ENCODE measurements at regions not wholly inside any gene's neighbourhood (a gene's known extent, or its start where the extent isn't known, plus 50 kb on each side); places are given as distances from the start of the nearest gene placed in this dataset.

DNA sequence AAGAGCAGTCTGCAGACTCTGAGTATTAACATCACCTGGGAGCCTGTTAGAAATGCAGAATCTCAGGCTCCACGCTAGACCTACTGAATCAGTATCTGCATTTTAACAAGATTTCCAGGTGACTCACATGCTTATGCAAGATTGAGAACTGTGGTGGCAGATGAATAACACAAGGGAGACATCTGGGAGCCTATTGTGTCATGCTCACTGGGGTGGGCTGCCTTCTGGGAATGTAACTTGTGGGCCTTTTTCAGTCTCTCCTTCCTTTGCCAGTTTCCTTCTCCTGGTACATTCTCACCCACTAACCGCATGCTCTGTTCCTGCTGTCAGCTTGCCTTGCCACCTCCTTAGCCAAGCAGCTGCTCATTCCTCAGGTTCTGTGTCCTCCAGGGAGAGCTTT lies 176.6 kb upstream of the C9orf72 start:
- no peak for DNase-seq (ENCODE audit: low read depth in 2 of 2)

DNA sequence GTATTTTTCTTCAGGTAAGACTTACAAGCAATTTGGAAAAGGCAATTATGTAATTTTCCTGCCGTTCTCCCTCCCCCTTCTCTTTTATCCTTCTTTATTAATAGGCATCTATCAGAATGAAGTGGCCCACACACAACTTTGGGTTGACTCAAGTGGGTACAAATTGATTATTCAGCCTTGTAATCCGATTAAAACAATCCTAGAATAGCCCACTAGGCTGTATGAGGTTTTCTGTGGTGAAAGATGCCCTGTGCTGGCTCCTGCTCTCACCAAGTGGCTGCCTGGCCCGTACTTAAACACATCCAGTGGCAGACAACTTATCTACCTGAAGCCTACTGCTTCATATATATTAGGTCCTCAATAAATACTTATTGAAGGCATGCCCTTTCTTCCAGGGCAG lies 177.3 kb upstream of the C9orf72 start:
- no peak for DNase-seq (ENCODE audit: low read depth in 2 of 2)

DNA sequence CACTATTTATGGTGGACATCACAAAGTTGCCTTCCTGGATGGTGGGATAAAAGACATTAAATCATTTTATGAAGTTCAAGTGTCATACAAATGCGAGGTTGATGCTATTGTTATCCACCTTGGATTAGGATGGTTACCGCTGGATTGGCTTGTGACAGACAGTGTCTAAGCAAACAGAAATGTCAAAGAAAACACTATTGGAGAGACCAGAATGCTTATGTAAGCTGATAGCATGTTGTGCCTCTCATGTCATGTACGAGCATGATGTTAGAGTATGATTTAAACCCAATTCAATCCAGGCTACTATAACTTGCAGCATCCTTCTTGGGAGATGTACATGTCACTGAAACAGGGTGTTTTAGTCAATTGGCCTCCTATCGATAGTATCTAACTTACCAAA lies 178.8 kb upstream of the C9orf72 start:
- DNase-seq (ENCODE audit: low read depth in 2 of 2) = no peak

DNA sequence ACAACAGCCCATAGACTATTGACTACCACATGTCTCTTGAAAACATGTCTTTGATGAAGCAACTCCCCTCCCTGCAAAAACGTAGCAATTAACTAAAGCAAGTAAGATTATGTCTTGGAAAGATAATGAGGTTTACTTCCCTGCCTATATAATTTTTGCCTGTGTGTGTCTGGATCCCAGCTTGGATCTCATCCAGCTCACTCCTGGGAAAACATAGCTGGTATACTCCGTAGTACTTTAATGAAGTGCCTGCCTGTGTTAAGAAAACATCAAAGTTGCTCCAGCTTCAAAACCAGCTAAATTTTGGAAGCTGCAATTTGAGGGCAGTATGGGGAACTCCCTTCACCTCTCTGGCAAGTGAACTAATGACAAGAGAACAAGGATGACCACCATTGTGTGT lies 182.6 kb upstream of the C9orf72 start:
- DNase-seq (ENCODE audit: low read depth in 2 of 2) = no peak

DNA sequence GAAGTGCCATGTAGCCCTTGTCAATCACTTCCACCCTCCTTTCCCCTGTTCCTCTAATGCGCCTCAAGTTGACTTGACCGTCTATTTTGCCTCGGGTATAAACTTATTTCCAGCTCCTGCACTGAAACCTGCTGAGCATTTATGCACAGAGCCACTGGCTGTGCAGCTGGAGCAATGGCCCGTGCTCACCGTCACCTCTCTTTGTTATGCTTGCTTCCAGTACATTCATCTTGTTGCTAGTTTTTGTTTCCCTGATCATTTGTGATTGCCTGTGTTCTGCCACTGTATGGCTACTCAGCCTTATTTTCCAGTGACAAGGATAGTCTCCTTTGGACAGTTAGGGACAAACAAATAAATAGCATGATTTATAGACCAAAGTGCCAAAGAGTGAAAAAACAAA lies 183.1 kb upstream of the C9orf72 start:
- no peak for DNase-seq (ENCODE audit: low read depth in 2 of 2)

DNA sequence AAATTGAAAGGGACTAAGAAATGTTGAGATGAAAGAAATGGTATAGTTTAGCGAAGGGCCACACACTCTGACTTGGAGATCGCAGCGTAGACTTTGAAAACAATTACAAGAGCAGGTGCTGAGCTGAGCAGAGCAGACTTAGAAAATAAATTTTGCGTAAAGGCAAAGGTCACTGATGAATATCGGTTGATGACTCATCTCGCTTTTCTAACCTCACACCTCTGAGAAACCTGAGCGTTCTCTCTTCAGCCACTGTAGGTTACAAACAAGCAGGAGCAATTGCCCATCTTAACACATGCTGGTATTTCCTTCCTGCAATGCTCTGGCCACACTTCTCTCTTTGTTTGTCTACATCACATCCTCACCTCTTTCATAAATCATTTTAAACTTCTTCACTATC lies 190.6 kb upstream of the C9orf72 start:
- no peak for DNase-seq (ENCODE audit: low read depth in 2 of 2)

DNA sequence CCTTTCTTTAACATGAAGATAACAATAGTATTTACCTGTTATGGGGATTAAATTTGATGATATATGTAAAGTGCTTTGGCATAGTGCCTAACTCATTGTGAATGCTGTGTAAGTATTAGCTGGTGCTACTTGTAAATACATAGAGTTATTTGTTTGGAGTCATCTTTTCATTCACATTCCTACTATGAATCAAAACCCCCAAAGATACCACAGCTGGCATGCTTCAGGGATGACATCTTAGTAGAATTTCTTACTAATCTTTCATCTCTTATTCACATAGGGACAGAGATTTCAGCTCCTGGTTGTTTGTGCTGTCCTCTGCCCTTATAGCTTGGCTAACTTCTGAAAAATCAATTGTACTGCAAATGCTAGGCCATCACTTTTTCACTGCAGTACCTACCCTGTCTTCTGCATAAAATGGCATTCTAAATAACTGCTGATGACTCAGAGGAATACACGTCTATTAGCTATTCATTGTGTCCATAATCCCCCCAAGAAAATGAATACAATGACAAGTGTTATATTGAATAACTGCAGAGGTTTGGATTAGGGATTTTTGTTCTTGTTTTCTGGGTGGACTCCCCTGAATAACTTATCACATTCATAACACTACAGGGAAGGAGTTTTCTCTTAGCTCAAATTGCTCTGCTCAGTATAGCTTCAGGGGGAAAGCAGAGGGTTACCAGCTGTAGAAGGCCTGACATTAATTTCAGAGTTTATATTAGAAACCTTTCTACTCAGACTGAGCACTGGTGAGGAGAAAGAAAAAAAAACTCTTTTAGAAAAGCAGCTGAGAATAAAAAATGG lies 192.2 kb upstream of the C9orf72 start:
- no peak for DNase-seq (ENCODE audit: low read depth in 2 of 2)

DNA sequence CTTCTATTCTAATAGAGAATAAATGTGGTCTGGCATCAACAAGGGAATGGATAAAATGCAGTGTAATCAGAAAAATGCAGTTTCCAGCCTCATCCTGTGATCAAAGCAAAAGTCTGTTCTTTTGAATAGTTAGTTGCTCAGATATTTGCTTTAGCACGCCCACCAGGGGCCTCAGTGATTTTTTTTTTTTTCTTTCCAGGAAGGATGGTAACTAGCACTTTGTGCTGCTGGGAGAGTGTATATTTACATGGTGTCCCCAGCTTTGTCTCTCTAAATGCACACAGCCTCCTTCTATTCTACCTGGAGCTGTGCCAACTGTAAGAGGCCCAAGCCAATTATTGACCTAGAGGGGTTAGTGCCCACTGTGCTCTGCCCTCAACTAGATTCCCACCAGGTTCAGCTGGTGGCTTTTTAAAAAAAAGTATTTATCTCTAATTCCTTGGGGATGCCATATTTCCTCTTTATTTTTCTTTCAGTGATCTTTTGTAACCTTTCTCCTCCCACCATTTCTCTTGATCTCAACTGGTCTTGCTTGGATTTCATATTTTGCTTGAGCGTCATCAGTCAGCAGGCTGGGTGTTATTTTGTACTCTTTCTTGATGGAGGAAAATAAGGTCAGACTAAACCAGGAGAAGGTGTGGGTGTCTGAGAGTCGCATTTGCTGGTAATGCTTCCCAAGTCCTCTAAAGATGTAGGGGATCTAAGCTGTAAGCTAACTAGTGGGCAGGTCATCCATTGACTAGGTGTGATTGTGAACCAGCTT lies 193.0 kb upstream of the C9orf72 start:
- no peak for DNase-seq (ENCODE audit: low read depth in 2 of 2)

DNA sequence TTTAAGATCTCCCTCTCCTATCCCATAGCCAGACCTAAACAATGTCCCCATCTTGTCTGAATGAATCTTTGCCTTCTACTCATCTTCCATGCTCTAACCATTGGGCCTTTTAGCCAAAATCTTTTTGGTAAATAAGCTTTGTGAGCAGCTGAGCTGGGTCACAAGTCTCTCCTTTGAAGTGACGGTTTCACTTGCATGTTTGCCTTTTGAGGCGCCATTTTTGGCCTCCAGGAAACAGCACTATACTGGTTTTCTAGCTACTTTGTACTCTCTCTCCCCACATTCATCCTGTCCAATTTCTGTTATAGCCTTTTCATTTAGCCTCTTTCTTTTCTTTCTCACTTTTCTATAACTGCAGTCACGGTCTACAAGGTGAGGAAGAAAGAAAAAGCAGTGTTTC lies 195.5 kb upstream of the C9orf72 start:
- no peak for DNase-seq (ENCODE audit: low read depth in 2 of 2)

DNA sequence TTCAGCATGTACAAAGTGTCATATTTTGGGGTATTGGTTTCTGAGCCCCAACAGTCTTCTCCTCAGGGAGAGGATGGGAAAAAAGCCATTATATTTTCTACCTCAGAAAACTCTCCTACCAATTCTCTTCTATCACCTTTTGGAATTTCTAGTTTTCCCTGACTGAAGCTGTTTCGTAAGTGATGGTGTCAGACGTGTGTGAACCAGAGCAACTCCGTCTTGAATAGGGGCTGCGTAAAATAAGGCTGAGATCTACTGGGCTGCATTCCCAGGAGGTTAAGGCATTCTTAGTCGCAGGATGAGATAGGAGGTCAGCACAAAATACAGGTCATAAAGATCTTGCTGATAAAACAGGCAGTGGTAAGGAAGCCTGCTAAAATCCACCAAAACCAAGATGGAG lies 197.3 kb upstream of the C9orf72 start:
- no peak for DNase-seq (ENCODE audit: low read depth in 2 of 2)

DNA sequence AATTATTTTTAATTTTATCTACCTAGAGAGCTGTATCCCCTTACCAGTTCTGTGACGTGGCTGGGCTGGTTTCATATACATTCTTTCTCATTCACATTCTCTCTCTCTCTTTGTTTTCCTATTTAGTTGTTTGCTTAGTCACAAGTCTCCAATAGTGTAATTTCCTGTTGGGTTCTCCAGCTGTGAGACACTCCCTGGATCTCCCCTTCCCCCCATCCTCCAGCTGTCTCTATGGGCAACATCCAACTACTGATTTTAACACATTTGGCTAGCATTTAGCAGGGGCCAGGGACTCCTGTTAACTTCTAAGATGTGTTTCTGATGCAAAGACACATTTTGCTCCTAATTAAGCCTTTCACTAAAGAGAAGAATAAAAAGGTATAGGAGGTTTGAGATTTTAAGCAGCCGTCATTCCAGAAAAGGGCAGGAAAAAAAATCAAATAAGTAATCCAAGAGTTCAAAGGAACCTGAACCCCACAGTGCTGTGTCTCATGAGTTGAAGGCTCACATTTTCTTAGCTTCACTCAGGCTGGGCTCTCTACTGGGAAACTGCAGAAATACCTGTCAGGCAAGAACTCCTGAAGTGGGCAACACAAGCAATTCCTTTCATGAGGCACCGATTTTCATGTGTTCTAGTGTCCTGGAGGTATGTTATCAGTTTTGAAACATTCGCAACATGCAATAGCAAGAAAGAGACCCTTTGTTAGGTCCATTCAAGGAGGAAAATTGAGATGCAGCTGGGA lies 198.7 kb upstream of the C9orf72 start:
- no peak for DNase-seq (ENCODE audit: low read depth in 2 of 2)

DNA sequence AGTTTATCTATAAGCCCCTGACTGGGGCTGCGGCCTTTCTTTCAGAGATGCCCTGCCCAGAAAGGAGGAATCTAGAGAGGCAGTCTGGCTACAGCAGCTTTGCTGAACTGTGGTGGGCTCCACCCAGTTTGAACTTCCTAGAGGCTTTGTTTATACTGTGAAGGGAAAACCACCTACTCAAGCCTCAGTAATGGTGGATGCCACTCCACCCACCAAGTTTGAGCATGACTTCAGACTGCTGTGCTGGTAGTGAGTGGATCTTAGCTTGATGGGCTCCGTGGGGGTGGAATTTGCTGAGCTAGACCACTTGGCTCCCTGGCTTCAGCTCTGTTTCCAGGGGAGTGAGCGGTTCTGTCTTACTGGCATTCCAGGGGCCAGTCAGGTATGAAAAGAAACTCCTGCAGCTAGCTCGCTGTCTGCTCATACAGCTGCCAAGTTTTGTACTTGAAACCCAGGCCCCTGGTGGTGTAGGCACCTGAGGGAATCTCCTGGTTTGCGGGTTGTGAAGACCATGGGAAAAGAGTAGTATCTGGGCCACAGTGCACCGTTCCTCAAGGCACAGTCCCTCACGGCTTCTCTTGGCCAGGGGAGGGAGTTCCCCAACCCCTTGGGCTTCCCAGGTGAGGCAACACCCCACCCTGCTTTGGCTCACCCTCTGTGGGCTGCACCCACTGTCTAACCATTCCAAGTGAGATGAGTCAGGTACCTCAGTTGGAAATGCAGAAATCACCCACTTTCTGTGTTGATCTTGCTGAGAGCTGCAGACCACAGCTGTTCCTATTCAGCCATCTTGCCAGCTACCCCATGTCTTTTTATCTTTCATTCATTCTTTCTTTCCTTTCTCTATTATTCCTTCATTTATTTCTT lies 211.8 kb upstream of the C9orf72 start:
- DNase-seq (ENCODE audit: low read depth in 2 of 2) = no peak

DNA sequence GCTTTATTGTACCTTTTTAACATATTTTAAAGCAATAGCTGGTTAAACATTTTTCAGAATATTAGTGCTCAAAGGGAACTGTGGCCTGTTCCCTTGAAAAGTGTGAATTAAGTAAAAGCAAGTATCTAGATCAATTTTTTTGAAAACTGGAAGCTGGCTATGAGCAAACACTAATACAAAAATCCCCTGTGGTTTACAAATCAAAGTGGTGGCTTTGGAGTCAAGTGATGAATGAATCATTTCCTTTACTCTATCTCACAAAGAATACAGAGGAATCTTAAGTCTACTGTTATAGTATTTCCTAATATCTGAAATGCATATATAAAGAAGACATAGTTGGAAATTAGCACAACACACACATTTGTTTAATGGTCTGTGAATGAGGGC lies 212.4 kb upstream of the C9orf72 start:
- DNase-seq (ENCODE audit: low read depth in 2 of 2) = no peak

DNA sequence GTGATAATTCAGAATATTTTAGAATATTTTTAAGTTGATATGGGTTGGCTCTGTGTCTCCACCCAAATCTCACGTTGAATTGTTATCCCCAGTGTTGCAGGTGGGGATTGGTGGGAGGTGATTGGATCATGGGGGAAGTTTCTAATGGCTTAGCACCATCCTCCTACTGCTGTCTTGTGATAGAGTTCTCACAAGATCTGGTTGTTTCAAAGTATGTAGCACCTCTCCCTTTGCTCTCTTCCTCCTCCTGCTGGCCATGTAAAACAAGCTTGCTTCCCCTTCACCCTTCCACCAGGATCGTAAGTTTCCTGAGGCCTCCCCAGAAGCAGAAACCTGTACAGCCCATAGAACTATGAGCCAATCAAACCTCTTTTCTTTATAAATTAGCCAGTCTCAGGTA lies 214.6 kb upstream of the C9orf72 start:
- DNase-seq (ENCODE audit: low read depth in 2 of 2) = no peak

DNA sequence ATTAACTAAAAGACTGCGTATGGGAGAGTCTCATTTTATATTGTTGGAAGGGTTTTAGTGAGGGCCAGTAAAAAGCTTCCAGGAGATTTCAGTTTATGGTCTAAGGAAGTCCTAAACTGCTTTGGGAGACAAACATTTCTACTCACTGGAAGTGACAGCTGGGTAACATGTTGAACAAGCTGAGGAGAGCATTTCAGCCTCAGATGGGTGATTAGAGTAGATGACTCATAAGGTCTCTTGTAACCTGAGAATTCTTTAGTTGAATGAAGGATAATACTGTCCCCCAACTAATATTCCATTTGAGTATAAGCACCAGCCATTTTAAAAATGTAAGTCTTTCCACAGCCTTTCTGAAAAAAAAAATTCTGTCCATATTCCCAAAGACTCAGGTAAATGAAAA lies 218.0 kb upstream of the C9orf72 start:
- DNase-seq (ENCODE audit: low read depth in 2 of 2) = no peak

DNA sequence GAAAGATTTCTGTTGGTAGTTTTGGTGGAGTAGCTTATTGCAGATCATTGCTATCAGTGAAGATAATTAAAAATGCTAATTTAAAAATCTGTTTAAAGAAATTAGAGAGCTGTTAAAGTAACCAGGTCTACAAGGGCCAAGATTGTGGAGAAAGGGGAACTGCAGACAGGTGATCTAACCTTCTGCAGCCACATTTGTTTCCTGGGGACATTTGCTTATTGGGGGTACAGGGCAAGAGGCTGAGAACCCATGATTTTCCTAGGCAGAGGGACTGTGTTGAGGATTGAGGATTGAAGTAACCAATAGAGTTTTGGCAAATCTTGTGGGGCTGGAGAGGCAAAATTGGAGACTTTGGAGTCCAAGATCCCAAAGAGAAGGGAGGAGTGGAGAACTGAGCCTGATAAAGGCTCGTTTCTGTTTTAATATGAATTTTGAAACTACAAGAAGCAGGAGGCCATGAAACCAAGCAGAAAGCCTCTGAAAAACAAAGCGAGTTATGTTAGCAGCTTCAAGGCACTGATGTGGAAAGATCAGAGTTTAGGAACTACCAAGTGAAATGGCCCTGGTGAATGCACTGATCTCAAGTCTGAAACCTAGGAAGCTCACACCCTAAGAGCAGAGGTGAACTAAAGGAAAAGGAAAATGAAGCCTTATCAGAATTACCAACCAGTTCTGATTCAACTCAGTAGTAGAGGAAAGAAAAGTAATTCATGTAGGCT lies 219.8 kb upstream of the C9orf72 start:
- DNase-seq (ENCODE audit: low read depth in 2 of 2) = no peak

DNA sequence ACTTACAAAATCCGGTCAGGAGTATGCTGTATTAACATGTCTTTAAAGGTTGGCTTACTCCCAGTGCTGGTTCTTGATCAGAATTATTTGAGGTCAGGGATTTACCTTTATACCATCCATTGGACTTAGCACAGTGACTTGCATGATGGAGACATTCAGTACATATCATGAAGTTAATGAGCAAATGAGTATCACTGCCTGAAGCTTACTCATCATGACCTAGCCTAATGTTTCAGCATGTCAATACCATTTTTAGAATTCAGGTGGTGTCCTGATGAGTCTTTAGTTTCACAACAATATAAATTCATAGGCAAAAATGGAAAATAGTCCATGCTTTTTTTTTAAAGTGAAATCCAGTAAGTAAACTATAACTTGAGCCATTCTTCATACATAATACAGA lies 226.0 kb upstream of the C9orf72 start:
- no peak for DNase-seq (ENCODE audit: low read depth in 2 of 2)

DNA sequence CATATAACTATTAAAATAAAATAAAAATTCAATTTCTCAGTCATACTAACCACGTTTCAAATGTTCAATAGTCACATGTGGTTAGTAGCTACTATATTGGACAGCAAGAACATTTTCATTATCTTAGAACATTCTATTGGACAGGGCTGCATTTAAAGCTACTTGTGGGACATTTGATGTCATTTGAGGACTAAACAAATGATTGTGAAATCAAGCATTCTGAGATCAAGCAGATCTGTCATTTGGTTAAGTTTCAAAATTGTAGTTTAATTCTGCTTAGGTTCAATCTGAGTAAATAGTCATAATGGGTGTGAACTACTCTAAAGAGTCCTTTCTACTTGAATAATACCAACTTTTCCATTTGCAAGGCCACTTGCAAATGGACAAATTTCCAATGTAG lies 226.9 kb upstream of the C9orf72 start:
- no peak for DNase-seq (ENCODE audit: low read depth in 2 of 2)

DNA sequence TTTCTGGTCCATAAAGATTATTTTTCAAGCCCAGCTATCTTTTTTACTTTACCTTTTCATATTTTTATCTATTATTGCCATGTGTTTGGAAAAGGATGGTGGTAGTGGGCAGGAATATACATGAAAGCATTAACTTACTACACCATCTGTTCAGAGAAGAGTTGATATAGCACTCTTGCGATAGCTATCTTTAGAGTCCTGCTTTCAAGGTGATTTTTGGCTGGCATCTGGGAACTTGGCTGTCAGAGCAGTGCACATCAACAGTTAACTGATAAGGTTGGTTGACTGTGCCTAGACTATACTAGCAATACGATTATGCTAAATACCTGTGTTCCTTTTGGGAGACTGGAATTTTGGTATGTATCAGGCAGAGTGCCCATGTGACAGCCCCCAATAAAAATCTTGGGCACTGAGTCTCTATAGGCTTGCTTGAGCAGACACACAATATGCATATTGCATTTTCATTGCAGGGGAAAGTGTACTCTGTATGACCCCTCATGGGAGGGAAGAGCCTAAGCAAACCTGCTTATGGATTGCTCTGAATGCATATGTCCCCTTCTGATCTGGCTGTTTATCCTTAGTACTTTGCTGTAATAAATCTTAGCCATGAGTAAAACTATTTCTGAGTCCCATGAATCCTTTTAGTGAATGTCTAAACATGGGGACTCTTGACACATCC lies 227.6 kb upstream of the C9orf72 start:
- DNase-seq (ENCODE audit: low read depth in 2 of 2) = no peak

DNA sequence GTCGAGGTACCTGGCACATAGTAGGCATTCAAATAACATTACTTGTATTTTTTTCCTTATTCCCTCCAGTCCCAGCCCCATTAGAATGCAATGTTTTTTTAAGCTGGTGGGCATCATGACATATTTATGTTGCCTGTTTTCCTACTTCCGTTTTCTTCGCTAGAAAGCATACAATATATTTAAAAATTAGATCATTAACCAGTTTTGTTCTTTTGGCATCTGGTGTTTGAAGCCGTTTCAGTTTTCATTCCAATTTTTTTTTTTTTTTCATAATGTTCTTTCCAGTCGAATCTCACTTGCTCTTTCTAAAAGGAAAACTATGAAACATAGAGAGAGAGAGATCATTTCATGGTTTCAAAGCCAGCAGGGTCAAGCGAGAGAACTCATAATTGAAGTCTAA lies 228.3 kb upstream of the C9orf72 start:
- no peak for DNase-seq (ENCODE audit: low read depth in 2 of 2)

DNA sequence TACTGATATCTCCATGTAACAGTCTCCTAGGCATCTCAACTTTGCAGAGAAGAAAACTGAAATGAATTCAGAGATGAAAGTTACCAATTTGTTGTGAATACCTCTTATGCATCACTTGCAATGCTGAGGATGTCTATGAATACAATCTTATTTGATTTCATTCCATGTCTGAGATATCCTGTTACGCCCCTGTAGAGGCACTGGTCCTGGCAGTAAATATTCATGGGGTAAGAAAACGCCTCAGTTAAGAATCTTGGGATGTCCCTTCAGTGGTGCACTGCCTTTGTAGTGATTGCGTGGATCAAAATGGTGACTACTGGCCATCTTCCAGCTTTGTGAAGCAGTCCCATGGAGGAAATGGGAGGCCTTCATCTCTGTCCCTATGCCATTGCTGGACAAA lies 229.1 kb upstream of the C9orf72 start:
- no peak for DNase-seq (ENCODE audit: low read depth in 2 of 2)

All from stimulated activated CD4-positive, alpha-beta T cell treated with anti-CD3 and anti-CD28 coated beads, Interleukin-1b, Interleukin-23, amount 100 ng/mL, for 4 hours (primary cell).